Liver (tissue), 7 donors: ENCODE measurements at regions not wholly inside any gene's neighbourhood (a gene's known extent, or its start where the extent isn't known, plus 50 kb on each side); places are given as distances from the start of the nearest gene placed in this dataset.

Experiments
- DNase-seq: peaks from one replicate; pipeline ENCODE4 v3.0.0-alpha.2; 2017; ENCODE audit warnings: low spot score
- H3K27ac ChIP-seq, 2 donors: one replicate each; pipeline ENCODE4 v1.7.0; 2013; ENCODE audit warnings: inconsistent platforms in 2 of 2, low read length in 2 of 2, control low read depth in 1 of 2, low read depth in 1 of 2, mild to moderate bottlenecking in 1 of 2
- H3K27me3 ChIP-seq, 4 donors: one replicate each; pipeline versions ENCODE4 v1.6.1 to v1.7.0; 2013; ENCODE audit warnings: low read length in 3 of 4, inconsistent platforms in 1 of 4, mild to moderate bottlenecking in 1 of 4, moderate library complexity in 1 of 4; ENCODE audit not compliant: control insufficient read depth in 4 of 4, insufficient read depth in 4 of 4
- H3K36me3 ChIP-seq, 4 donors: one replicate each; pipeline versions ENCODE4 v1.6.1 to v1.7.0; 2013; ENCODE audit warnings: low read length in 3 of 4, mild to moderate bottlenecking in 3 of 4, low read depth in 1 of 4, moderate library complexity in 1 of 4; ENCODE audit not compliant: control insufficient read depth in 4 of 4, insufficient read depth in 3 of 4
- H3K4me1 ChIP-seq, 4 donors: one replicate each; pipeline versions ENCODE4 v1.6.1 to v1.7.0; 2013; ENCODE audit warnings: low read length in 3 of 4, mild to moderate bottlenecking in 3 of 4, moderate library complexity in 1 of 4; ENCODE audit not compliant: control insufficient read depth in 4 of 4, insufficient read depth in 4 of 4
- H3K4me3 ChIP-seq, 3 donors: one replicate each; pipeline versions ENCODE4 v1.6.1 to v1.7.0; 2013; ENCODE audit warnings: low read length in 3 of 3, control low read depth in 1 of 3, low read depth in 1 of 3, mild to moderate bottlenecking in 1 of 3
- H3K9ac ChIP-seq, 2 donors: one replicate each; pipeline ENCODE4 v1.7.0; 2013; ENCODE audit warnings: low read length in 2 of 2, mild to moderate bottlenecking in 2 of 2, moderate library complexity in 2 of 2, control low read depth in 1 of 2, low read depth in 1 of 2
- H3K9me3 ChIP-seq, 4 donors: one replicate each; pipeline versions ENCODE4 v1.6.1 to v1.7.0; 2013; ENCODE audit warnings: low read length in 3 of 4; ENCODE audit not compliant: control insufficient read depth in 4 of 4
- EGR1 ChIP-seq, 2 donors: IDR thresholded peaks; 2 replicates each; pipeline ENCODE4 v1.6.1; 2016 to 2018; ENCODE audit warnings: antibody characterized with exemption in 2 of 2, low read depth in 2 of 2
- FOXA1 ChIP-seq: IDR thresholded peaks from 2 replicates; pipeline ENCODE4 v1.6.1; 2016; ENCODE audit warnings: antibody characterized with exemption
- FOXA2 ChIP-seq: IDR thresholded peaks from 2 replicates; pipeline ENCODE4 v1.6.1; 2016; ENCODE audit warnings: antibody characterized with exemption
- GABPA ChIP-seq, 2 donors: IDR thresholded peaks in 1 of 2; conservative IDR thresholded peaks in 1 of 2; 2 replicates each; pipeline ENCODE4 v1.6.1; 2016; ENCODE audit warnings: antibody characterized with exemption in 2 of 2, mild to moderate bottlenecking in 1 of 2, moderate library complexity in 1 of 2
- HNF4G ChIP-seq: IDR thresholded peaks from 2 replicates; pipeline ENCODE4 v1.6.1; 2016; ENCODE audit warnings: antibody characterized with exemption
- JUND ChIP-seq, 2 donors: IDR thresholded peaks; 2 replicates each; pipeline ENCODE4 v1.6.1; 2016; ENCODE audit warnings: antibody characterized with exemption in 2 of 2
- NR2F2 ChIP-seq: IDR thresholded peaks from 2 replicates; pipeline ENCODE4 v1.6.1; 2016; ENCODE audit warnings: antibody characterized with exemption
- RAD21 ChIP-seq, 2 donors: IDR thresholded peaks; 2 replicates each; pipeline ENCODE4 v1.6.1; 2016; ENCODE audit warnings: antibody characterized with exemption in 2 of 2, mild to moderate bottlenecking in 2 of 2
- SP1 ChIP-seq: IDR thresholded peaks from 2 replicates; pipeline ENCODE4 v1.6.1; 2018; ENCODE audit warnings: antibody characterized with exemption, mild to moderate bottlenecking
- TAF1 ChIP-seq: conservative IDR thresholded peaks from 2 replicates; pipeline ENCODE4 v1.6.1; 2016; ENCODE audit warnings: antibody characterized with exemption, mild to moderate bottlenecking
- YY1 ChIP-seq: IDR thresholded peaks from 2 replicates; pipeline ENCODE4 v1.6.1; 2016; ENCODE audit warnings: antibody characterized with exemption, mild to moderate bottlenecking
- WGBS: extraction: QIAGEN DNeasy Blood & Tissue Kit; methylation state at CpG from one replicate; pipeline ENCODE4 v1.1.7; 2013; 5-methylcytosine and 5-hydroxymethylcytosine counted together
- TF ChIP-seq, protein P1 (sequence below): IDR thresholded peaks from 2 replicates; pipeline ENCODE4 v1.6.1; 2016; ENCODE audit warnings: antibody characterized with exemption
- TF ChIP-seq, protein P2 (sequence below): IDR thresholded peaks from 2 replicates; pipeline ENCODE4 v1.6.1; 2016; ENCODE audit warnings: antibody characterized with exemption
- TF ChIP-seq, protein P3 (sequence below): IDR thresholded peaks from 2 replicates; pipeline ENCODE4 v1.6.1; 2016; ENCODE audit warnings: antibody characterized with exemption
- TF ChIP-seq, protein P4 (sequence below): IDR thresholded peaks from 2 replicates; pipeline ENCODE4 v1.6.1; 2016; ENCODE audit warnings: antibody characterized with exemption, mild to moderate bottlenecking
- donor health status: healthy.
- donor health status: healthy.
- donor health status: healthy.
- donor health status: healthy.

DNA sequence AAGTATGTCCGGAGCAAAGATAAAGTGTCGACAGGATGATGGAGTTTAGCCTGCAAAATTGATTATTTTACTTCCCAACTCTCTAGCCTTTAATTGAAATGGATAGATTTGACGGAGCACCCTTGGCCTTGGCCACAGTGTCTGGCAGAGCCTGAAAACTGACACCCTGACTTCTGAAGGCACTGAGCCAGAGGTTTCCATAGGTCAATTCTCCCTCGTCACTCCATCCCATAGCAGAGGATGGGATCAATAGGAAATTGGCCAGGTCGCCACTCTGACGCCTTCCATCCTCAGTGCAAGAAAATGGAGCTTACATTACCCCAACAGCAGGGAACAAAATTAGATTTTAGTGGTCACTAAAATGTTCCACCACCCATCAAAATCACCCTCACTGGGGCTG is 90.4 kb upstream of the CDH11 start (continued):
- TF ChIP-seq TAF1, result no peak
- TF ChIP-seq YY1, result no peak
- no peak for TF ChIP-seq FOXA1
- TF ChIP-seq NR2F2, result no peak

DNA sequence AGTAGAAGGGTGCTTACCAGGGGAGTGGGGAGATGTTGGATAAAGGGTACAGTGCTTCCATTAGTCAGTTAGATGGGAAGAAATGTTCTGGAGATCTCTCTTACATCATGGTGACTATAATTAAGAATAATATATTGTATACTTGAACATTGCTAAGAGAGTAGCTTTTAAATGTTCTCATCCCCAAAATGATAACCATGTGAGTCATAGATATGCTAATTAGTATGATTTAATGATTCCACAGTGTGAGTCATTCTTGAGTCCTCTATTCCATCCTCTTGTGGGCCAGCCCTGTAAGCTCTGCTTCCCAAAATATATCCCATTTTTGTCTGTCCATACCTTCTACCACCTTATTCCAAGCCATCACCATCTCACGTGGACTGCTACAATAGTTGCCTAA is 80.6 kb upstream of the CDH11 start:
- no peak overlapping the region for H3K9ac ChIP-seq
- H3K27ac ChIP-seq, result no peak overlapping the region
- H3K9me3 ChIP-seq, result no peaks in the 10 kb centered on the region
- H3K4me3 ChIP-seq, result no peak overlapping the region
- no peaks in the 10 kb centered on the region for H3K36me3 ChIP-seq
- DNase-seq, result no peak
- TF ChIP-seq SP1, result no peak
- no peak for TF ChIP-seq JUND (IDR thresholded peaks at IDR 0.05)
- no peak for TF ChIP-seq YY1
- TF ChIP-seq EGR1 (IDR thresholded peaks at IDR 0.05; ENCODE audit: low read depth in 2 of 2), result no peak
- TF ChIP-seq TAF1, result no peak
- TF ChIP-seq RAD21 (IDR thresholded peaks at IDR 0.05), result no peak
- TF ChIP-seq HNF4G, result no peak
- TF ChIP-seq, protein P1, sequence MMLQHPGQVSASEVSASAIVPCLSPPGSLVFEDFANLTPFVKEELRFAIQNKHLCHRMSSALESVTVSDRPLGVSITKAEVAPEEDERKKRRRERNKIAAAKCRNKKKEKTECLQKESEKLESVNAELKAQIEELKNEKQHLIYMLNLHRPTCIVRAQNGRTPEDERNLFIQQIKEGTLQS, result no peak
- 86% methylated on average over 1 of the region's 1 CpG for WGBS
- H3K4me1 ChIP-seq, result no peaks in the 10 kb centered on the region
- peaks cover 0 to 2% (median 0%) of the 10 kb centered on the region in 4 donors for H3K27me3 ChIP-seq

DNA sequence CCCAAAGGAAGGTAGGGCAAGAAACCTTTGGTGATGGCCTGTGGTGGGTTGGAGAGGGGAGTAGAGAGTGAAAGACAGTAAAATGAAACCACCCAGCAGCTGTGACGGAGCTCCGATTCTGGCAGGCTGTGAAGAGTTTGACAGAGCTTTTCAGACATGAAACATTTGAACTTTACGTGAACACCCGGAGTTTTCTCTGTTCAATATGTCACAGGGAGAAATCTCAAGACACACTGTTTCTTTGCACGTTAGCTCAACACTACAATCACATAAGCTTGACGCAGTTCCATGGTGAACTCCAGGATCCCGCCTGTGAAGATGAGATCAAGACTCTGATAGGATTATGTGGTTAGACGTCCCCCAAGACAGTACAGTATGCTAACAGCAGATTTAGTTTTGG is 79.6 kb upstream of the CDH11 start:
- H3K9ac ChIP-seq, result no peak overlapping the region

More for the DNA sequence above, 79.6 kb upstream of the CDH11 start:
- DNase-seq, result no peak
- no peaks in the 10 kb centered on the region for H3K36me3 ChIP-seq
- no peak overlapping the region for H3K27ac ChIP-seq
- H3K4me1 ChIP-seq, result no peaks in the 10 kb centered on the region
- no peaks in the 10 kb centered on the region for H3K9me3 ChIP-seq
- 75% methylated on average over 8 of the region's 8 CpGs for WGBS
- no peak overlapping the region for H3K4me3 ChIP-seq
- TF ChIP-seq GABPA (IDR thresholded peaks at IDR 0.05 in 1 of 2, conservative IDR thresholded peaks at IDR 0.05 in 1 of 2) (no peak), FOXA1 (no peak), YY1 (no peak), FOXA2 (no peak), JUND (IDR thresholded peaks at IDR 0.05) (no peak)
- TF ChIP-seq, protein P2, sequence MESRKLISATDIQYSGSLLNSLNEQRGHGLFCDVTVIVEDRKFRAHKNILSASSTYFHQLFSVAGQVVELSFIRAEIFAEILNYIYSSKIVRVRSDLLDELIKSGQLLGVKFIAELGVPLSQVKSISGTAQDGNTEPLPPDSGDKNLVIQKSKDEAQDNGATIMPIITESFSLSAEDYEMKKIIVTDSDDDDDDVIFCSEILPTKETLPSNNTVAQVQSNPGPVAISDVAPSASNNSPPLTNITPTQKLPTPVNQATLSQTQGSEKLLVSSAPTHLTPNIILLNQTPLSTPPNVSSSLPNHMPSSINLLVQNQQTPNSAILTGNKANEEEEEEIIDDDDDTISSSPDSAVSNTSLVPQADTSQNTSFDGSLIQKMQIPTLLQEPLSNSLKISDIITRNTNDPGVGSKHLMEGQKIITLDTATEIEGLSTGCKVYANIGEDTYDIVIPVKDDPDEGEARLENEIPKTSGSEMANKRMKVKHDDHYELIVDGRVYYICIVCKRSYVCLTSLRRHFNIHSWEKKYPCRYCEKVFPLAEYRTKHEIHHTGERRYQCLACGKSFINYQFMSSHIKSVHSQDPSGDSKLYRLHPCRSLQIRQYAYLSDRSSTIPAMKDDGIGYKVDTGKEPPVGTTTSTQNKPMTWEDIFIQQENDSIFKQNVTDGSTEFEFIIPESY, result no peak
- TF ChIP-seq, protein P3, sequence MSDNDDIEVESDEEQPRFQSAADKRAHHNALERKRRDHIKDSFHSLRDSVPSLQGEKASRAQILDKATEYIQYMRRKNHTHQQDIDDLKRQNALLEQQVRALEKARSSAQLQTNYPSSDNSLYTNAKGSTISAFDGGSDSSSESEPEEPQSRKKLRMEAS, result no peak
- TF ChIP-seq, protein P4, sequence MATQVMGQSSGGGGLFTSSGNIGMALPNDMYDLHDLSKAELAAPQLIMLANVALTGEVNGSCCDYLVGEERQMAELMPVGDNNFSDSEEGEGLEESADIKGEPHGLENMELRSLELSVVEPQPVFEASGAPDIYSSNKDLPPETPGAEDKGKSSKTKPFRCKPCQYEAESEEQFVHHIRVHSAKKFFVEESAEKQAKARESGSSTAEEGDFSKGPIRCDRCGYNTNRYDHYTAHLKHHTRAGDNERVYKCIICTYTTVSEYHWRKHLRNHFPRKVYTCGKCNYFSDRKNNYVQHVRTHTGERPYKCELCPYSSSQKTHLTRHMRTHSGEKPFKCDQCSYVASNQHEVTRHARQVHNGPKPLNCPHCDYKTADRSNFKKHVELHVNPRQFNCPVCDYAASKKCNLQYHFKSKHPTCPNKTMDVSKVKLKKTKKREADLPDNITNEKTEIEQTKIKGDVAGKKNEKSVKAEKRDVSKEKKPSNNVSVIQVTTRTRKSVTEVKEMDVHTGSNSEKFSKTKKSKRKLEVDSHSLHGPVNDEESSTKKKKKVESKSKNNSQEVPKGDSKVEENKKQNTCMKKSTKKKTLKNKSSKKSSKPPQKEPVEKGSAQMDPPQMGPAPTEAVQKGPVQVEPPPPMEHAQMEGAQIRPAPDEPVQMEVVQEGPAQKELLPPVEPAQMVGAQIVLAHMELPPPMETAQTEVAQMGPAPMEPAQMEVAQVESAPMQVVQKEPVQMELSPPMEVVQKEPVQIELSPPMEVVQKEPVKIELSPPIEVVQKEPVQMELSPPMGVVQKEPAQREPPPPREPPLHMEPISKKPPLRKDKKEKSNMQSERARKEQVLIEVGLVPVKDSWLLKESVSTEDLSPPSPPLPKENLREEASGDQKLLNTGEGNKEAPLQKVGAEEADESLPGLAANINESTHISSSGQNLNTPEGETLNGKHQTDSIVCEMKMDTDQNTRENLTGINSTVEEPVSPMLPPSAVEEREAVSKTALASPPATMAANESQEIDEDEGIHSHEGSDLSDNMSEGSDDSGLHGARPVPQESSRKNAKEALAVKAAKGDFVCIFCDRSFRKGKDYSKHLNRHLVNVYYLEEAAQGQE, result no peak
- peaks cover 0 to under 1% (median 0%) of the 10 kb centered on the region in 4 donors for H3K27me3 ChIP-seq
